Lower leg skin (tissue), 4 donors: ENCODE measurements at regions not wholly inside any gene's neighbourhood (a gene's known extent, or its start where the extent isn't known, plus 50 kb on each side); places are given as distances from the start of the nearest gene placed in this dataset.

Experiments
- DNase-seq, 2 donors: peaks; one replicate each; pipeline ENCODE4 v3.0.0-alpha.2; 2019; ENCODE audit warnings: low spot score in 2 of 2
- H3K4me3 ChIP-seq: fragments of 200-600 bp; sonication (generic); 2 replicates; pipeline ENCODE4 v1.5.1; 2017; ENCODE audit warnings: mild to moderate bottlenecking, low read depth; ENCODE audit not compliant: poor library complexity, severe bottlenecking
- CTCF ChIP-seq, 3 donors: fragments of 450-650 bp; IDR thresholded peaks; one replicate each; pipeline ENCODE4 v1.5.1; 2016; ENCODE audit warnings: antibody characterized with exemption in 3 of 3, mild to moderate bottlenecking in 3 of 3, moderate library complexity in 2 of 3
- POLR2A ChIP-seq, 2 donors: fragments of 450-650 bp; IDR thresholded peaks; one replicate each; pipeline ENCODE4 v1.6.1; 2016 to 2017; ENCODE audit warnings: antibody characterized with exemption in 2 of 2, mild to moderate bottlenecking in 1 of 2, moderate library complexity in 1 of 2
- WGBS, 2 donors: methylation state at CpG; one replicate each; pipeline ENCODE4 v1.1.5; 2018; 5-methylcytosine and 5-hydroxymethylcytosine counted together
- intact Hi-C: fragments of 100-400 bp; cut with DNase I; formaldehyde crosslinking; loops from one replicate; pipeline ENCODE4 v1.15.0; 2023; ENCODE audit warnings: low total_unique reads

GRCh38 chr2:100730290-100730868, 89.6 kb upstream of the NPAS2 start:
- no peak for TF ChIP-seq POLR2A (IDR thresholded peaks at IDR 0.05)
- no peak for TF ChIP-seq CTCF (IDR thresholded peaks at IDR 0.05)
- no peak overlapping the region for H3K4me3 ChIP-seq
- intact Hi-C loops: loop anchor here (10.0 kb wide), 2 partner anchors 84 to 254 kb away; no protein-coding TSS in a partner anchor
- peak in 1 of 2 donors; percentile 42 for DNase-seq
- 60 to 65% methylated on average over 6 of the region's 6 CpGs for WGBS, 2 donors

- WGBS, 2 donors: 74 to 76% methylated on average over 3 of the region's 3 CpGs
- DNase-seq: no peak
- TF ChIP-seq POLR2A (IDR thresholded peaks at IDR 0.05): no peak
- TF ChIP-seq CTCF (IDR thresholded peaks at IDR 0.05): no peak
- intact Hi-C loops: loop anchor here (10.0 kb wide), 2 partner anchors 83 to 253 kb away; no protein-coding TSS in a partner anchor
- no peak overlapping the region for H3K4me3 ChIP-seq
Measured at GRCh38 chr2:100731535-100731981, 88.4 kb upstream of the NPAS2 start.

GRCh38 chr2:100733391-100734187, 86.3 kb upstream of the NPAS2 start:
- DNase-seq: peak; percentile 70 to 91
- intact Hi-C loops: loop anchor here (10.0 kb wide), 2 partner anchors 81 to 251 kb away; no protein-coding TSS in a partner anchor
- TF ChIP-seq POLR2A (IDR thresholded peaks at IDR 0.05) (no peak), CTCF (IDR thresholded peaks at IDR 0.05) (no peak)
- 39 to 45% methylated on average over 11 of the region's 11 CpGs for WGBS, 2 donors
- H3K4me3 ChIP-seq: no peak overlapping the region

- H3K4me3 ChIP-seq: no peak overlapping the region
- TF ChIP-seq POLR2A (IDR thresholded peaks at IDR 0.05): no peak
- TF ChIP-seq CTCF (IDR thresholded peaks at IDR 0.05): no peak
- no peak for DNase-seq
- 82 to 87% methylated on average over 5 of the region's 5 CpGs for WGBS, 2 donors
- intact Hi-C loops: loop anchor here (10.0 kb wide), 2 partner anchors 78 to 248 kb away; no protein-coding TSS in a partner anchor
Measured at GRCh38 chr2:100736121-100736915, 83.6 kb upstream of the NPAS2 start.

- H3K4me3 ChIP-seq: no peak overlapping the region
- no peak for DNase-seq
- intact Hi-C loops: loop anchor here (10.0 kb wide), 2 partner anchors 75 to 245 kb away; no protein-coding TSS in a partner anchor
- WGBS, 2 donors: 83 to 85% methylated on average over 8 of the region's 8 CpGs
- TF ChIP-seq POLR2A (IDR thresholded peaks at IDR 0.05): no peak
- no peak for TF ChIP-seq CTCF (IDR thresholded peaks at IDR 0.05)
Measured at GRCh38 chr2:100739735-100740432, 80.1 kb upstream of the NPAS2 start.
